PFSK-1 (cell line): ENCODE measurements at regions not wholly inside any gene's neighbourhood (a gene's known extent, or its start where the extent isn't known, plus 50 kb on each side); places are given as distances from the start of the nearest gene placed in this dataset.

Source experiments
- FOXP2 ChIP-seq: optimal IDR thresholded peaks from 2 replicates; pipeline ENCODE3; 2011; ENCODE audit warnings: borderline replicate concordance, control low read depth, inconsistent platforms; ENCODE audit not compliant: insufficient read depth; ENCODE audit errors: extremely low read length, extremely low read depth
- POLR2AphosphoS5 ChIP-seq: IDR thresholded peaks from 2 replicates; pipeline ENCODE4 v1.6.1; 2012; ENCODE audit warnings: low read depth, mild to moderate bottlenecking, control low read depth, low read length, moderate library complexity
- SIN3A ChIP-seq: IDR thresholded peaks from 2 replicates; pipeline ENCODE4 v1.6.1; 2012; ENCODE audit warnings: mild to moderate bottlenecking, low read length, moderate library complexity, borderline replicate concordance; ENCODE audit not compliant: insufficient read depth
- TAF1 ChIP-seq: IDR thresholded peaks from 2 replicates; pipeline ENCODE4 v1.6.1; 2012; ENCODE audit warnings: low read length, control low read depth, borderline replicate concordance; ENCODE audit not compliant: insufficient read depth
- TF ChIP-seq, protein P1 (sequence below), 2 experiments: IDR thresholded peaks; 2 replicates each; pipeline versions ENCODE4 v1.6.1 to v1.8.0; 2011 to 2012; ENCODE audit warnings: low read depth in 2 of 2, low read length in 2 of 2, control low read depth in 1 of 2, inconsistent platforms in 1 of 2, mild to moderate bottlenecking in 1 of 2, moderate library complexity in 1 of 2; ENCODE audit not compliant: insufficient read depth in 1 of 2

GRCh38 chr4:62328526-62328925 is 1128.4 kb downstream of the ADGRL3 start:
- TF ChIP-seq POLR2AphosphoS5 (no peak), TAF1 (no peak), FOXP2 (no peak), SIN3A (no peak)
- TF ChIP-seq, protein P1, sequence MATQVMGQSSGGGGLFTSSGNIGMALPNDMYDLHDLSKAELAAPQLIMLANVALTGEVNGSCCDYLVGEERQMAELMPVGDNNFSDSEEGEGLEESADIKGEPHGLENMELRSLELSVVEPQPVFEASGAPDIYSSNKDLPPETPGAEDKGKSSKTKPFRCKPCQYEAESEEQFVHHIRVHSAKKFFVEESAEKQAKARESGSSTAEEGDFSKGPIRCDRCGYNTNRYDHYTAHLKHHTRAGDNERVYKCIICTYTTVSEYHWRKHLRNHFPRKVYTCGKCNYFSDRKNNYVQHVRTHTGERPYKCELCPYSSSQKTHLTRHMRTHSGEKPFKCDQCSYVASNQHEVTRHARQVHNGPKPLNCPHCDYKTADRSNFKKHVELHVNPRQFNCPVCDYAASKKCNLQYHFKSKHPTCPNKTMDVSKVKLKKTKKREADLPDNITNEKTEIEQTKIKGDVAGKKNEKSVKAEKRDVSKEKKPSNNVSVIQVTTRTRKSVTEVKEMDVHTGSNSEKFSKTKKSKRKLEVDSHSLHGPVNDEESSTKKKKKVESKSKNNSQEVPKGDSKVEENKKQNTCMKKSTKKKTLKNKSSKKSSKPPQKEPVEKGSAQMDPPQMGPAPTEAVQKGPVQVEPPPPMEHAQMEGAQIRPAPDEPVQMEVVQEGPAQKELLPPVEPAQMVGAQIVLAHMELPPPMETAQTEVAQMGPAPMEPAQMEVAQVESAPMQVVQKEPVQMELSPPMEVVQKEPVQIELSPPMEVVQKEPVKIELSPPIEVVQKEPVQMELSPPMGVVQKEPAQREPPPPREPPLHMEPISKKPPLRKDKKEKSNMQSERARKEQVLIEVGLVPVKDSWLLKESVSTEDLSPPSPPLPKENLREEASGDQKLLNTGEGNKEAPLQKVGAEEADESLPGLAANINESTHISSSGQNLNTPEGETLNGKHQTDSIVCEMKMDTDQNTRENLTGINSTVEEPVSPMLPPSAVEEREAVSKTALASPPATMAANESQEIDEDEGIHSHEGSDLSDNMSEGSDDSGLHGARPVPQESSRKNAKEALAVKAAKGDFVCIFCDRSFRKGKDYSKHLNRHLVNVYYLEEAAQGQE (IDR thresholded peaks at IDR 0.05; ENCODE audit: insufficient read depth in 1 of 2, low read depth in 2 of 2, low read length in 2 of 2), result no peak
